ENCODE measurements at regions not wholly inside any gene's neighbourhood (a gene's known extent, or its start where the extent isn't known, plus 50 kb on each side); places are given as distances from the start of the nearest gene placed in this dataset.

DNA sequence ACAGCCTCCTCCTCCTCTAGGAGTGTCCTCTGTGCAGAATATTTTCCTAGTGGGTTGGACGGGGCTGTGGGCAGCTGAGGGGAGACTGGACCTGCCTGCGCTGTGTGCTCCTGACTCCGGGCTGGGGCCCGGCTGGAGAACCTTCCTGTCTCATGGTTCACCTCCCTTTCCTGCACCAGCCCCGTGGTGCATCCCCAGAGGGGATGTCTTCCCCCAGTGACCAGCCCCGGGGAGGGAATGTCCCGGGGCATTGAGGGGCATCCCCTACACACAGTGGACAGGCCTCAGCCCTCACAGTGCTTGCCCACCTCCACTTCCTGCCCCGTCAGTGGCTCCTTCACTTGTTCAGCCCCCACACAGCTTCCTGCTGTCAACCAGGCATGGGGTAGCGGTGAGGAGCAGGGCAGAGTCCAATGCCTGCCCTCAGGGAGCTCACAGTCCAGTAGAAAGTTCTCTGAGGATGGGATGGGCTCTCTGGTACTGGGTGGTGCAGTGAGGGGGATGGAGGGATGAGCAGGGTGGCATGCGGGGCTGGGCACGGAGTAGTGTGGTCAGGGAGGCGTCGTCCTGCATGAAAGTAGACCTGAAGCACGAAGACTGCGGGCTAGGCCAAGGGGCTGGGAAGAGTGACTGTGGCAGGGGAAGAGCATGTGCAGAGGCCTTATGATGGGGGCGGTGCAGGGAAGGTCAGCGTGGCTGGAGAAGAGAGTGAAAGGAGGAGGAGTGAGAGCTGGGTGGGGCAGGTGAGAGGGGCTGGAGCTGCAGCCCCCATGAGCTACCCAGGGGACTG lies 52.1 kb upstream of the PITX1 start:
- WGBS (ENCODE audit: low lambda C conversion rate), result 47% methylated on average over 14 of the region's 17 CpGs
- Histone ChIP-seq H3K9me3 (no peaks in the 10 kb centered on the region), H3K79me2 (ENCODE audit: insufficient read depth) (no peaks in the 10 kb centered on the region), H4K20me1 (ENCODE audit: insufficient read depth) (no peaks in the 10 kb centered on the region), H3F3A (replicated peaks; ENCODE audit: insufficient read depth) (no peaks in the 10 kb centered on the region), H3K27ac (ENCODE audit: low read depth in 2 of 2, low read length in 1 of 2) (no peak overlapping the region), H3K9me2 (no peaks in the 10 kb centered on the region), H3K4me1 (ENCODE audit: control insufficient read depth in 1 of 2, insufficient read depth in 2 of 2, low read depth in 1 of 2, low read length in 1 of 2) (no peaks in the 10 kb centered on the region), H3K9ac (no peak overlapping the region), H2AFZ (ENCODE audit: low read depth) (no peak overlapping the region), H3K36me3 (replicated peaks in 1 of 2; ENCODE audit: control insufficient read depth in 1 of 2, insufficient read depth in 2 of 2, low read length in 1 of 2) (no peaks in the 10 kb centered on the region), H3K27me3 (ENCODE audit: insufficient read depth) (no peaks in the 10 kb centered on the region; the same call in 1 of the 2 replicates), H3K4me3 (ENCODE audit: low read depth in 2 of 2, low read length in 1 of 2) (no peak overlapping the region), H3K4me2 (no peak overlapping the region)
- TF ChIP-seq RAD21 (IDR thresholded peaks at IDR 0.05; ENCODE audit: low read length), result no peak
- TF ChIP-seq ZBTB33 (IDR thresholded peaks at IDR 0.05; ENCODE audit: borderline replicate concordance, low read depth), result no peak
- TF ChIP-seq NRF1 (IDR thresholded peaks at IDR 0.05; ENCODE audit: low read depth, low read length), result no peak
- TF ChIP-seq GATA2 (CRISPR knock-in tag; IDR thresholded peaks at IDR 0.05), result no peak
- TF ChIP-seq, protein P1, sequence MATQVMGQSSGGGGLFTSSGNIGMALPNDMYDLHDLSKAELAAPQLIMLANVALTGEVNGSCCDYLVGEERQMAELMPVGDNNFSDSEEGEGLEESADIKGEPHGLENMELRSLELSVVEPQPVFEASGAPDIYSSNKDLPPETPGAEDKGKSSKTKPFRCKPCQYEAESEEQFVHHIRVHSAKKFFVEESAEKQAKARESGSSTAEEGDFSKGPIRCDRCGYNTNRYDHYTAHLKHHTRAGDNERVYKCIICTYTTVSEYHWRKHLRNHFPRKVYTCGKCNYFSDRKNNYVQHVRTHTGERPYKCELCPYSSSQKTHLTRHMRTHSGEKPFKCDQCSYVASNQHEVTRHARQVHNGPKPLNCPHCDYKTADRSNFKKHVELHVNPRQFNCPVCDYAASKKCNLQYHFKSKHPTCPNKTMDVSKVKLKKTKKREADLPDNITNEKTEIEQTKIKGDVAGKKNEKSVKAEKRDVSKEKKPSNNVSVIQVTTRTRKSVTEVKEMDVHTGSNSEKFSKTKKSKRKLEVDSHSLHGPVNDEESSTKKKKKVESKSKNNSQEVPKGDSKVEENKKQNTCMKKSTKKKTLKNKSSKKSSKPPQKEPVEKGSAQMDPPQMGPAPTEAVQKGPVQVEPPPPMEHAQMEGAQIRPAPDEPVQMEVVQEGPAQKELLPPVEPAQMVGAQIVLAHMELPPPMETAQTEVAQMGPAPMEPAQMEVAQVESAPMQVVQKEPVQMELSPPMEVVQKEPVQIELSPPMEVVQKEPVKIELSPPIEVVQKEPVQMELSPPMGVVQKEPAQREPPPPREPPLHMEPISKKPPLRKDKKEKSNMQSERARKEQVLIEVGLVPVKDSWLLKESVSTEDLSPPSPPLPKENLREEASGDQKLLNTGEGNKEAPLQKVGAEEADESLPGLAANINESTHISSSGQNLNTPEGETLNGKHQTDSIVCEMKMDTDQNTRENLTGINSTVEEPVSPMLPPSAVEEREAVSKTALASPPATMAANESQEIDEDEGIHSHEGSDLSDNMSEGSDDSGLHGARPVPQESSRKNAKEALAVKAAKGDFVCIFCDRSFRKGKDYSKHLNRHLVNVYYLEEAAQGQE (IDR thresholded peaks at IDR 0.05; ENCODE audit: low read depth, low read length), result no peak
- TF ChIP-seq JUND (IDR thresholded peaks at IDR 0.05), result no peak
- no peak for TF ChIP-seq USF1 (IDR thresholded peaks at IDR 0.05; ENCODE audit: borderline replicate concordance, low read depth)
- TF ChIP-seq, protein P2, sequence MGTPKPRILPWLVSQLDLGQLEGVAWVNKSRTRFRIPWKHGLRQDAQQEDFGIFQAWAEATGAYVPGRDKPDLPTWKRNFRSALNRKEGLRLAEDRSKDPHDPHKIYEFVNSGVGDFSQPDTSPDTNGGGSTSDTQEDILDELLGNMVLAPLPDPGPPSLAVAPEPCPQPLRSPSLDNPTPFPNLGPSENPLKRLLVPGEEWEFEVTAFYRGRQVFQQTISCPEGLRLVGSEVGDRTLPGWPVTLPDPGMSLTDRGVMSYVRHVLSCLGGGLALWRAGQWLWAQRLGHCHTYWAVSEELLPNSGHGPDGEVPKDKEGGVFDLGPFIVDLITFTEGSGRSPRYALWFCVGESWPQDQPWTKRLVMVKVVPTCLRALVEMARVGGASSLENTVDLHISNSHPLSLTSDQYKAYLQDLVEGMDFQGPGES (IDR thresholded peaks at IDR 0.05; ENCODE audit: low read depth, low read length), result no peak
- no peak for TF ChIP-seq FOXJ3 (CRISPR knock-in tag; IDR thresholded peaks at IDR 0.05)
- no peak for TF ChIP-seq RFX5 (IDR thresholded peaks at IDR 0.05; ENCODE audit: low read length)
- no peak for TF ChIP-seq ELF1 (IDR thresholded peaks at IDR 0.05)
- no peak for TF ChIP-seq FOSL2 (IDR thresholded peaks at IDR 0.05; ENCODE audit: borderline replicate concordance, low read depth)
- TF ChIP-seq MXI1 (IDR thresholded peaks at IDR 0.05; ENCODE audit: low read depth, low read length), result no peak
- no peak for TF ChIP-seq NFIC (IDR thresholded peaks at IDR 0.05; ENCODE audit: borderline replicate concordance)
- TF ChIP-seq MEF2A (IDR thresholded peaks at IDR 0.05; ENCODE audit: borderline replicate concordance, low read depth), result no peak
- TF ChIP-seq MAX (IDR thresholded peaks at IDR 0.05; ENCODE audit: low read depth), result no peak
- no peak for TF ChIP-seq CHD2 (IDR thresholded peaks at IDR 0.05; ENCODE audit: low read length, partially characterized antibody)
- DNase-seq, result no peak
- ChIA-PET CTCF (no interaction called here), POLR2A (no interaction called here)
